NCI-H1694 (cell line): ENCODE measurements at regions not wholly inside any gene's neighbourhood (a gene's known extent, or its start where the extent isn't known, plus 50 kb on each side); places are given as distances from the start of the nearest gene placed in this dataset.
"Not testable (repeated sequence)": the region's sequence is repeated elsewhere in the genome, so short reads cannot be mapped to it uniquely, and the experiment has no call there.

Experiments
- DNase-seq: peaks from one replicate; lab custom pipeline; 2025; lab: John Stamatoyannopoulos, UW

- no peak for DNase-seq
Observed at GRCh38 chr7:94314413-94315410, 80.0 kb upstream of the COL1A2 start.

GRCh38 chr7:94321138-94321537, 73.6 kb upstream of the COL1A2 start:
- not testable (repeated sequence) for DNase-seq

- DNase-seq: no peak
Observed at GRCh38 chr7:94323844-94324243, 70.9 kb upstream of the COL1A2 start.

- DNase-seq: no peak
Observed at GRCh38 chr7:94324380-94325121, 70.1 kb upstream of the COL1A2 start.

GRCh38 chr7:94325122-94325475, 69.6 kb upstream of the COL1A2 start:
- DNase-seq: no peak

- no peak for DNase-seq
Observed at GRCh38 chr7:94330269-94331020, 64.2 kb upstream of the COL1A2 start.

GRCh38 chr7:94332571-94332970, 62.1 kb upstream of the COL1A2 start:
- no peak for DNase-seq

GRCh38 chr7:94333810-94334209, 60.9 kb upstream of the COL1A2 start:
- no peak for DNase-seq

- DNase-seq: no peak
Observed at GRCh38 chr7:94335586-94335985, 59.1 kb upstream of the COL1A2 start.

GRCh38 chr7:94336009-94336408, 58.7 kb upstream of the COL1A2 start:
- DNase-seq: no peak

- DNase-seq: no peak
Observed at GRCh38 chr7:94338921-94339371, 55.7 kb upstream of the COL1A2 start.

- DNase-seq: no peak
Observed at GRCh38 chr7:94344826-94345225, 49.9 kb upstream of the COL1A2 start.
